GM21515 (cell line): ENCODE measurements at regions not wholly inside any gene's neighbourhood (a gene's known extent, or its start where the extent isn't known, plus 50 kb on each side); places are given as distances from the start of the nearest gene placed in this dataset.

Experiments
- ATAC-seq: cut with Tn5 transposase; IDR thresholded peaks from one replicate; pipeline ENCODE4 v1.9.1; 2021; ENCODE audit not compliant: unreplicated experiment

DNA sequence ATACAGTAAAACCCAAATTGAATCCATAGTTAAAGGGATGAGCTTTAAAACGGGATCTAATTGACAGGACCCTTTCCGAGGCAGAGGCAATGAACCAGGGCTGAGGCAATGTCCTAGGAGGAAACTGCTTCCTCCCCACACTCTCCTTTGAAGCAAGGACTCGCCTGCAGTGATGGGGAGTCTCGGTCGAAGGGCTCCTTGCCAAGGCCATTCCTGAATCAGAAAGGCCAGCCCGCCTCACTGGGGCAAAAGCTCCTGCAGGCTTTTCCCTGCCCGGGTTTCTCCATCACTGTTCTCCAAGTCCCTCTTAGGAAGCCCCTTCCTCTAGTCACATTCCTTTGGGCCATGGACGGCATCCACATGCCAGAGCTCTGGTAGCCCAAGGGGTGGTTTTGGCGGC lies 132.0 kb downstream of the RBFOX3 start:
- no peak for ATAC-seq

- ATAC-seq: no peak
Measured at GRCh38 chr17:79478051-79478461, 132.8 kb downstream of the RBFOX3 start.

GRCh38 chr17:79476074-79476652 lies 134.7 kb downstream of the RBFOX3 start:
- no peak for ATAC-seq

GRCh38 chr17:79473876-79474440 lies 136.9 kb downstream of the RBFOX3 start:
- no peak for ATAC-seq

GRCh38 chr17:79473111-79473875 lies 137.6 kb downstream of the RBFOX3 start:
- ATAC-seq: no peak

- no peak for ATAC-seq
Measured at GRCh38 chr17:79470754-79471153, 140.1 kb downstream of the RBFOX3 start.

DNA sequence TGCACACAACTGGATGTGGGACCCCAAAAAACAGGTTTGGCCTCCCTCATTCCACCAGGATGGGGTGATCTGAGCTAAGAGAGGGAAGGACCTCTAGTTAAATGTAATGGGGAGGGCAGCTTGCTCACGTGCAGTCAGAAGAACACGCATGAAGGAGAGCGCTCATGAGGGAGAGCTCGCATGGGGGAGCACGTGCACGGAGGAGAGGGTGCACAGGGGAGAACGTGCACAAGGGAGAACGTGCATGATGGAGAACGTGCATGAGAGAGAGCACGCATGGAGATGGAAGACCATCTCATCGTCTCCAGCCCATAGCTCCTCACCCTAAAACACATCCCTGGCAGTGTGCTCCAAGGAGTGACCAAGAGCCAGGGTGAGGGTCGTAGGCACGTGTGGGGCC lies 141.2 kb downstream of the RBFOX3 start:
- ATAC-seq: no peak

- ATAC-seq: no peak
Measured at GRCh38 chr17:79468183-79468944, 142.5 kb downstream of the RBFOX3 start.

DNA sequence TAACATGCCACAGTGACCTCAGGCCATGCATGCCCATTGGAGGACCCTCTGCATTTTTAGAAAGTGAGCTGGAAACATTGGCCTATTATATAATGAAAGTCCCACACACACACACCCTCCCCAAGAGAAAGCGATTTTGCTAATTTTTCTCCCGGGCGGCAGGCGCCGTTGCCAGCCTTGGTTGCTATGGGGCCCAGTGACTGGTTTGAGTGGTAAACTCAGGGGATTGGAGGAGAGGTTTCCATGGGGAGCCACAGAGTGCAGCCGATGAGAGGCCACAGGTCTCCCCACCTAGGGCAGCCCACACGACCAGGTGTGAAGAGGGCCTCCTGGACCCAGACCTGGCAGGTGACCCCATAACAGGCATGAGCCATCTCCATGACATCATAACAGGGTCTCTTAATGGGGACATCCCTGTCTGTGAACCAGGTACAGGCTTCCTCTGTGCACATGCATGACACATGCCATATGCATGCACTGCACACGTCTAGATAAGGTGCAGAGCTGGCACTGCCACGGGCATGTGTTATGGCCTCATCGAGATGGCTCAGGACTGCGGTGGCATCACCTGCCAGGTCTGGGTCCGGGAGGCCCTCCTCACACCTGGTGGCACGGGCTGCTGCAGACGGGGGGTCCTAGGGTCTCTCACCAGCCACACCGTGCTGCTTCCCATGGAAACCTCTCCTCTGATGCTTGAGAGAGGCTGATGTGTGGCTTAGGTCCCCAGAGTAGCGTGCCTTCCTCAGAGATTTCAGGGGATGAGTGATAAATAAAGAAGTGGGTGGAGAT lies 144.1 kb downstream of the RBFOX3 start:
- no peak for ATAC-seq

DNA sequence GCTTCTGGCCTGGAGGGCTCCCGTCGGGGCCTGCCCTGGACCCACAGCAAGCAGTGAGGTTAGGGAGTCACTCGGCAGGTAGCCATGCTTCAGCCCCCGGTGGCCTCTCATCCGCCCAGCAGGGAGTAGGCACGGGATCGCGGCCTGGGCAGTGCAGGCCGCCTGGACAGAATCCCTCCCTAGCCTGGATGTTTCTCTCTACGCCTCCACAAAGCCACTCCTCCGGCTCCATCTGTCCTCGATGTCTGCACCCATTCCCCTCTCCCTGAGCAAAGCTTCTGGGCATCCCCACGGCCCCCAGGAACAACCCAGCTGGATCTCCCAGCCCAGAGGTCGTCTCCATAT lies 145.2 kb downstream of the RBFOX3 start:
- ATAC-seq: no peak

GRCh38 chr17:79465011-79465680 lies 145.7 kb downstream of the RBFOX3 start:
- ATAC-seq: no peak

DNA sequence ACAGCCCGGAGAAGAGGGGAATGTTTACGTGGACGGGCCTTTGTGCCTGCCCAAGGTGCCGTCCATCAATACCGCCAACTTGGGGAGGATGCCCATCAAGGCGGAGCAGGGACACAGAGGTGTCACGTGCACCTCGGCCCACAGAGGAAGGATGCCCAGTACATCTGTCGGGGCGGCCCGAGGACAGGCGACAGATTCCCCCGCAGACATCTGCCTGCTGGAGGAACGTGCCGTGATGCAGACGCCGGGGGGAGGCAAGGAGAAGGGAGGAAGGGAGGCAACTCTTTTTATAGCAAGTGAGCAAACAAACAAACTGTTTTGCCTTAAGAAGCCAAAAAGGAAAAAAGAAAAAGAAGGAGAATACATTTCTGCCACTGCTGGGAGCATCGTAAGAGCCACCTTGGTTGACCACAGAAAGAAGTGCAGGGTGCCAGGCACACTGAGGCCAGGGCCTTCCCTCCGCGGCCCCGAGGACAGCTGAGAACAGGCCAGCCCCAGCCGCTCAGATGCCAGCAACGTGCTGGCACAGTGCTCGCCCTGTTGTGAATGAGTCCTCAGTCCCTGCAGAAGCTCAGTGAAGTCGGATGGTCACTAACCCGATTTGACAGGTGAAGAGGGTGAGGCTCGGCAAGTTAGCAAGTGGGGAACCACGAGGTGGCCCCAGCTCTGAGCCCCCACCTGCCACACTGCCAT lies 146.4 kb downstream of the RBFOX3 start:
- no peak for ATAC-seq

- ATAC-seq: no peak
Measured at GRCh38 chr17:79463421-79464317, 147.2 kb downstream of the RBFOX3 start.

DNA sequence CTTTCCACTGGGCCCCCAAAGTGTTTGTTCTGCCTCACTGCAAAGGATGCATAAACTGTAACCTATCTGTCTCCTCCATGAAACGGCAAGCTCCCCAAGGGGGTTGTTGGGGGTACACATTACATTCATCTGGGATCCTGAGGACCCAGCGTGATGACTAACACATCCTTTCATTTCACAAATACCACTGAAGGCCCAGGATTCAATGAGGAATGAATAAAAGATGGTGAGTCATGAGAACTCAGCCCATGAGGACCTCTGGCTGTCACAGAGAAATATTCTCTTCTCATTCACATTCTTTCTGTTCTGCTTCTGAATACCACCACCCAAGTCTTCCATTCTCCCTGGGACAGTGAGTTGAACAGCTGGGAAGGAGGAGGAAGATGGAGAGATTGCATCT lies 149.8 kb downstream of the RBFOX3 start:
- ATAC-seq: no peak

GRCh38 chr17:79459846-79460245 lies 151.0 kb downstream of the RBFOX3 start:
- ATAC-seq: no peak

DNA sequence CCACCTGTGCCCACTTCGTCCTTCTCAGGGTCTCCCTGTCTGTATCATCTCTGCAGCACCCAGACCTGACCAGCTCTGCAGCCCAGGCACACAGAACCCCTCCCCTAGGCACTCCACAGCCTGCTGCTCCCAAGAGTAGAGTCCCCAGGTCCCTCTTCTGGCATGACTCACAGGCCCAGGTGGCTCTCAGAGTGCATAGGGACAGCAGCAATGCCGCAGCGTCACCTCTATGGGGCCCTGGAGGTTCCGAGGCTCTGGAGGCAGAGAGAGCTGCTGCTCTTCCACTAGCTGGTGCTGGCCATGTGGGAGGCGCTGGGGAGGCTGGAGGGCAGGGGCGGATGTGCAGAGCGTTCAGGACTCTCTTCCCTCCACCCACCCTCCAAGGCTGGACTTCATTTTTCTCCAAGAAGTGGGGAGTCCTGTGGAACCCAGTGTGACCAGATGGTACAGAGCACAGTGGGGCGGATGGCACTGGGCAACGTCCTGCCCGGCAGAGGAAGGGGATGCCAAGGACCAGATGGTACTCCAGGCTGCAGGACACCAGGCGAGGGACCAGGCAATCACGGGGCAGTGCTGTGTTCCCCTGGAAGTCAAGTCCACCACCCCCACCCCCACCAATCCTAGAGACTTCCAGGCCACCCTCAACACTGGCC lies 151.7 kb downstream of the RBFOX3 start:
- no peak for ATAC-seq

DNA sequence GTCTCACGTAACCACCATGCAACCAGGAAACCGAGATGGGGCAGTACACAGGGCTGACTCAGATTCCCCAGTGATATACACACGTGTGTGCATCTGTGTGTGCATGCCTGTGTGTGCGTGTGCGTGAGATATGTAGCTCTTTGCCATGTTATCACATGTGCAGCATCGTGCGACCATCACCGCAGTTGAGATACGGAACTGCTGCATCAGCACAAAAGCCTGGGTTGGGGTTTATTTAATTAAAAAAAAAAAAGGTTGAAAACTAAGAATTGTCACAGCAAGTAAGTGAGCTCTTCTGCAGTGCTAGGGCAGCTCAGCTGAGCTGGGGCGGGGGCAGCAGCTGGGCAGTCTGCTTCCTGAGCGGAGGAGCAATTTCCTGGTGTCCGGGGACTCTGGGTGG lies 152.5 kb downstream of the RBFOX3 start:
- ATAC-seq: no peak

GRCh38 chr17:79457889-79458288 lies 153.0 kb downstream of the RBFOX3 start:
- ATAC-seq: no peak
